Globus pallidus (tissue), 1 donor: ENCODE measurements at regions not wholly inside any gene's neighbourhood (a gene's known extent, or its start where the extent isn't known, plus 50 kb on each side); places are given as distances from the start of the nearest gene placed in this dataset.

ENCODE experiments used
- DNase-seq: peaks from one replicate; pipeline ENCODE4 v3.0.0-alpha.2; 2015; ENCODE audit warnings: low spot score

GRCh38 chr2:122993592-122993991 lies 1031.5 kb upstream of the CNTNAP5 start:
- no peak for DNase-seq

DNA sequence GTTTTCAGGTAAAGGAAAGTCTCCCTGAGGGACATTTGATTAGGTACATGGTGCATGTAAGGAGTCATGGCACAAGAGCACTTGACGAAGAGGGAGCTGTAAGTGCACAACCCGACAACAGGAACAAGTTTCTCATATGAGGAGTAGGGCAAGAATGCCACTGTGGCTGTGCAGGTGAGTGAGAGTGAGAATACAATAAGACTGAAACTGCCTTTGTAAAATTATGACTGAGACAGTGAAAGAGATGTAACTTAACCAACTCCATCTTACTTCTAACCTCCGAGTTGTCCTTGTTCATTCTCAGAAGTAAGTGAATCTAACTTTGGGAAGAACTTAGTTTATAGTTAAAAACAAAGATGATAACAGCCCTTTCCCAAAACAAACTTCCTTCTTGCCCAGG lies 1025.8 kb upstream of the CNTNAP5 start:
- no peak for DNase-seq

DNA sequence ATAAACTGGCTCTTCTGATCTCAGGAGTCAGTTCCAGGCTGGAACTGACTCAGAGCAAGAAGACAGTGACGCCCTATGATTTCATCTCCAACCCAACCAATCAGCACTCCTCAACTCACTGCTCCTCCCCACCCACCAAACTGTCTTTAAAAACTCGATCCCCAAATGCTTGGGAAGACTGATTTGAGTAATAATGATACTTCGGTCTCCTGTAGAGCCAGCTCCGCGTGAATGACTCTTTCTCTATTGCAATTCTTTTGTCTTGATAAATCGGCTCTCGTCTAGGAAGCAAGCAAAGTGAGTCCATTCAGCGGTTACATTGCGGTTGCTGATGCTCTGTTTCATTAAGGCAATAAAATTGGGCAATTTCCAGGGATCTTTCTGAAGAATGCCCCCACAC lies 1025.3 kb upstream of the CNTNAP5 start:
- DNase-seq, result no peak

GRCh38 chr2:123002660-123003248 lies 1022.3 kb upstream of the CNTNAP5 start:
- DNase-seq, result no peak

GRCh38 chr2:123015186-123015585 lies 1009.9 kb upstream of the CNTNAP5 start:
- no peak for DNase-seq

DNA sequence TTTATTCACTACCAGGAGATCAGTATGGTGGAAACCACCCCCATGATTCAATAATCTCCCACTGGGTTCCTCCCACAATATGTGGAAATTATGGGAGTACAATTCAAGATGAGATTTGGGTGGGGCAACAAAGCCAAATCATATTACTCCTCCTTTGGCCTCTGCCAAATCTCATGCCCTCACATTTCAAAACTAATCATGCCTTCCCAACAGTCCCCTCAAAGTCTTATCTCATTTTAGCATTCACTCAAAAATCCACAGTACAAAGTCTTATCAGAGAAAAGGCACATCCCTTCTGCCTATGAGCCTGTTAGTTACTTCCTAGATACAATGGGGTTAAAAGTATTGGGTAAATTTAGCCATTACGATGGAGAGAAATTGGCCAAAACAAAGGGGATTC lies 989.5 kb upstream of the CNTNAP5 start:
- no peak for DNase-seq

GRCh38 chr2:123036300-123036699 lies 988.8 kb upstream of the CNTNAP5 start:
- DNase-seq, result no peak

DNA sequence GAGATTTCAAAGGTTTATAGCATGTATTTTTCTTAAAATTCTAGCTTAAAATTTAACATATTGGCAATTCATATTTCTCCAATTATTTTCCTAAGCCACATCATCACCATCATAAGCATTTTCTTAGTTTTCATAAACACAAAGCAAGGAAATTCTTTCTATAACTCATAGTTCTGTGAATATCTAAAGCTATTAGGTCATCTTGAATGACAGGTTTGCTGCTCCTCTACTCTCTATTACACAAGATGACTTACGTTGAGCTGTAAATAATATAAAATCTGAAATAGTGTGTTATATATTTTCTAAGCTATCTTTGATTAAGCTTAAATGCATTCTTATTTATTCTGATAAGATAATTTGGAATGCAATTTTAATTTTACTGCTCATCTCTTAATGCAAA lies 984.6 kb upstream of the CNTNAP5 start:
- no peak for DNase-seq

DNA sequence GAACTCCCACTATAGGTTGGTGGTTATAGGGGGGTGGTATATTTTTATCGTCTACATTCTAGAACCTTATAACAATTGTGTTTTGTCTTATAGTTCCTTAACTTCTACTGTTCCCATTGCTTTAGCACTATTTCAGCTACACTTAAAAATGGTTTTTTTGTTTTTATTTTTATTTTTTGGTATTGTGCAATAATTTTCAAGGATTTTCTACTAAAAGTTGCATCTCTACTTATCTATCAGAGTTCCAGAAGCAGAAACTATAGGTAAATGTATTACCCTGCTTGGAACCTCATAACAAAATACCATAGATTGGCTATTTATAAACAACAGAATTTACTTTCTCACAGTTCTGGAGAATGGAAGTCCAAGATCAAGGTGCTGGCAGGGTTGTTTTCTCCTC lies 981.6 kb upstream of the CNTNAP5 start:
- no peak for DNase-seq

- no peak for DNase-seq
These were observed 979.4 kb upstream of the CNTNAP5 start for GRCh38 chr2:123045713-123046112.

- no peak for DNase-seq
These were observed 977.9 kb upstream of the CNTNAP5 start for GRCh38 chr2:123047186-123047585.

DNA sequence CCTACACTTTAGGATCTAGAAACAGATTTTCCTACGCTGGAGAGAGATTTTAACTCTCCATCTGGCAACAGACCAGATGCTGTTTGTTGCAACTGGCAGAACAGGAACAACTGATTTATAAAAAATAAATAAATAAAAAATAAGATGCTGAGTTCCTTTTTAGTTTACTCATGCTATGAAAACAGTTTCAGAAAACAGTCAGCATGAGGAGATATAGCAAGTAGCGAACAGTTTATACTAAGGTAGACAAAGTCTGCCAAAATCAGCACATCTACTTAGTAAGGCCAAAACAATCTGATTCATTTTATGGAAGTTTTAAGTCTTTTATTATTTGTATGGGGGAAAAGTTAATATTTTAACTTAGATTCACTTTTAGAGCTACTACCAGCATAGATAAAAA lies 974.0 kb upstream of the CNTNAP5 start:
- no peak for DNase-seq

GRCh38 chr2:123061534-123061933 lies 963.6 kb upstream of the CNTNAP5 start:
- no peak for DNase-seq

DNA sequence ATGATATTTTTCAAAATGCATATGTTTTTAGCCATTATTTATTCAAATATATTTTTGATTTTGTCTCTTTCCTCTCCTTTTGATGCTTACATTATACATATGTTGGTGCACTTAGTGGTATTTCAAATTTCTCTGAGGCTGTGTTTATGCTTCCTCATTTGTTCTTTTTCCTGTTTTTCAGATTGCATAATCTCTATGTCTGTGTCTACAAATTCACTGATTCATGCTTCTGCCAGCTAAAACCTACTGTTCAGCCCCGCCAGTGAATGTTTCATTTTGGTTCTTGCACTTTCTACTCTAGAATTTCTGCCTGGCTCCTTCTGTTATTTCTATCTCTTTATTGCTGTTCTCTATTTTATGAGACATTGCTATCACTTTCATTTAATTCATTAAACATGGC lies 951.7 kb upstream of the CNTNAP5 start:
- DNase-seq, result peak; percentile 4

GRCh38 chr2:123073956-123074355 lies 951.1 kb upstream of the CNTNAP5 start:
- peak; percentile 2 for DNase-seq

- no peak for DNase-seq
These were observed 948.0 kb upstream of the CNTNAP5 start for GRCh38 chr2:123077101-123077500.

GRCh38 chr2:123080331-123080730 lies 944.8 kb upstream of the CNTNAP5 start:
- no peak for DNase-seq

DNA sequence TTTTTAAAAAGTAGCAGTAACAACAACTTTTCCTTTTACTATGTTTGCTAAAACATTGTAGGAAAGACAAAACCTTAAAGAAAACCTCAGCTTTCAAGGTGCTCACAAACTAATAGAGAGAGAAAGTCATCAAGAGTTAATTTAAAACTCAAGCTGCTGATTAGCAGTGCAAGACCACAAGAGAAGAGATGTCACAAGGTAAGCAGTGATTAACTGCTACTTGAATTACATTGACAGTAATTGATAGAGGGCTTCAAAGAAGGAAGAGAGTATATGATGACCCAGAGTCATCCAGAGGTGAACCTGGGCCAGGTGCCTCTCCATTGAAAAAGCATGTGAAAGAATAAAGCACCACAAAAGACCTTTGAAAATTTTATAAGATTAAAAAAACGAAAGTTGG lies 939.6 kb upstream of the CNTNAP5 start:
- DNase-seq, result no peak

DNA sequence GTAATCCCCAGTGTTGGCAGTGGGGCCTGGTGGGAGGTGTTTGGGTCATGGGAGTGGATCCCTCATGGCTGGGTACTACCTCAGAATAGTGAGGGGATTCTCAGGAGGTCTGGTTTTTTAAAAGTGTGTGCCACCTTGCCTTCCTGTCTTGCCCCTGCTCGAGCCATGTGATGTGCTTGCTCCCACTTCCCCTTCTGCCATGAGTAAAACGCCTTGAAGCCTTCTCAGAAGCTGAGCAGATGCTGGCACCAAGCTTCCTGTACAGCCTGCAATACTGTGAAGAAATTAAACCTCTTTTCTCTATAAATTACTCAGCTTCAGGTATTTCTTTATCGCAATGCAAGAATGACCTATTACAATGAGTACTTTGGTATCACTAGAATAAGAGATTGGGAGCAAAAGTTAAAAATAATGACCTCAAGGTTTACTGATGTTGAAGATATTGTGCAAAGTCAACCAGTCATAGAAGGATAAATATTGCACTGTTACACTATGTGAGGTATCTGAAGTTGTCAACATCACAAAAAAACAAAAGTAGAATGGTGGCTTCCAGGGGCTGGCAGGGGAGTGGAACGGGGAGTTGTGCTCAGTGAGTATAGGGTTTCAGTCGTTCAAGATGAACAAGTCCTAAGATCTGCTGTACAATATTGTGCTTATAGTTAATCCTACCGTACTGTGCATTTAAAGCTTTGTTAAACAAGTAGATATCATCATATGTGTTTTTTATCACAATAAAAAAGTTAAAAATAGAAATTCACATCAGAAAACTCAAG lies 938.3 kb upstream of the CNTNAP5 start:
- DNase-seq, result no peak

- no peak for DNase-seq
These were observed 933.6 kb upstream of the CNTNAP5 start for GRCh38 chr2:123091471-123091870.

DNA sequence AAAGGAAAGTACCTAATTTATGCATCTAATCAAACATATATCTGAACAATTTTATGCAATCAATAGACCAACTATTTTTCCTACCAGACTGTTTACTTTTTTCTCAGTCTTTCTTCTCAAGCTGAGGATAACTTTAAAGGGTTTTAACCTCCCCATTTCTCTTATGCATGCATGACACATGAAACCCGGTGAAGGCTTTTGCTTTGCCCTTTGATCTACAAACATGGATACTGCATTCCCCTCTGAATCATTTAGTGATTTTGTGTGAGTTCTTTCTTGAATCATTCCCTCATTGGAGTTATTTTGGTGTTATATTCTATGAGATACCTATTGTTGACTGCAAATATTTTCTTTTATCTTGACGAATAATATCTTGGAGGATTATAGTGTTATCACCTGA lies 931.9 kb upstream of the CNTNAP5 start:
- no peak for DNase-seq

- no peak for DNase-seq
These were observed 929.8 kb upstream of the CNTNAP5 start for GRCh38 chr2:123095219-123095835.

- no peak for DNase-seq
These were observed 926.5 kb upstream of the CNTNAP5 start for GRCh38 chr2:123098619-123099018.

- no peak for DNase-seq
These were observed 923.7 kb upstream of the CNTNAP5 start for GRCh38 chr2:123101434-123101833.
